Esophagus muscularis mucosa (tissue), 3 donors: ENCODE measurements at regions not wholly inside any gene's neighbourhood (a gene's known extent, or its start where the extent isn't known, plus 50 kb on each side); places are given as distances from the start of the nearest gene placed in this dataset.

Source experiments
- POLR2A ChIP-seq: fragments of 450-650 bp; IDR thresholded peaks from one replicate; pipeline ENCODE4 v1.6.1; 2017; ENCODE audit warnings: antibody characterized with exemption, moderate library complexity, mild to moderate bottlenecking, low read depth
- POLR2AphosphoS5 ChIP-seq, 2 donors: sonication (generic); formaldehyde crosslinking; IDR thresholded peaks; one replicate each; pipeline ENCODE4 v1.6.1; 2017; ENCODE audit warnings: antibody characterized with exemption in 2 of 2
- TF ChIP-seq, protein P1 (sequence below), 3 experiments: fragments of 200-600 bp in 2 of 3; fragments of 450-650 bp in 1 of 3; sonication (generic) in 2 of 3; IDR thresholded peaks; one replicate each; pipeline ENCODE4 v1.5.1; 2017 to 2019; ENCODE audit warnings: antibody characterized with exemption in 3 of 3, mild to moderate bottlenecking in 2 of 3, moderate library complexity in 1 of 3

- TF ChIP-seq, protein P1, sequence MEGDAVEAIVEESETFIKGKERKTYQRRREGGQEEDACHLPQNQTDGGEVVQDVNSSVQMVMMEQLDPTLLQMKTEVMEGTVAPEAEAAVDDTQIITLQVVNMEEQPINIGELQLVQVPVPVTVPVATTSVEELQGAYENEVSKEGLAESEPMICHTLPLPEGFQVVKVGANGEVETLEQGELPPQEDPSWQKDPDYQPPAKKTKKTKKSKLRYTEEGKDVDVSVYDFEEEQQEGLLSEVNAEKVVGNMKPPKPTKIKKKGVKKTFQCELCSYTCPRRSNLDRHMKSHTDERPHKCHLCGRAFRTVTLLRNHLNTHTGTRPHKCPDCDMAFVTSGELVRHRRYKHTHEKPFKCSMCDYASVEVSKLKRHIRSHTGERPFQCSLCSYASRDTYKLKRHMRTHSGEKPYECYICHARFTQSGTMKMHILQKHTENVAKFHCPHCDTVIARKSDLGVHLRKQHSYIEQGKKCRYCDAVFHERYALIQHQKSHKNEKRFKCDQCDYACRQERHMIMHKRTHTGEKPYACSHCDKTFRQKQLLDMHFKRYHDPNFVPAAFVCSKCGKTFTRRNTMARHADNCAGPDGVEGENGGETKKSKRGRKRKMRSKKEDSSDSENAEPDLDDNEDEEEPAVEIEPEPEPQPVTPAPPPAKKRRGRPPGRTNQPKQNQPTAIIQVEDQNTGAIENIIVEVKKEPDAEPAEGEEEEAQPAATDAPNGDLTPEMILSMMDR (IDR thresholded peaks at IDR 0.05): no peak
- no peak for TF ChIP-seq POLR2A
- TF ChIP-seq POLR2AphosphoS5 (IDR thresholded peaks at IDR 0.05): no peak
These were observed 460.8 kb downstream of the BCAT1 start for GRCh38 chr12:24488091-24488596.
